ENCODE measurements at regions not wholly inside any gene's neighbourhood (a gene's known extent, or its start where the extent isn't known, plus 50 kb on each side); places are given as distances from the start of the nearest gene placed in this dataset.
A peak's percentile ranks its signal among the peaks of the same experiment; 100 is the strongest.

GRCh38 chr5:158406884-158407823, 548.2 kb upstream of the CLINT1 start (continued):
- TF ChIP-seq USF2 (IDR thresholded peaks at IDR 0.05; ENCODE audit: borderline replicate concordance, low read depth, low read length): no peak
- no peak for TF ChIP-seq NKRF (conservative IDR thresholded peaks at IDR 0.05)
- no peak for TF ChIP-seq EED (IDR thresholded peaks at IDR 0.05; ENCODE audit: low read depth)
- peak; percentile 94; the same call in 1 of the 2 replicates for TF ChIP-seq BACH1 (IDR thresholded peaks at IDR 0.05; ENCODE audit: borderline replicate concordance)
- peak; percentile 48; the same call in 1 of the 2 replicates for TF ChIP-seq MTA2 (IDR thresholded peaks at IDR 0.05; ENCODE audit: low read depth)
- TF ChIP-seq REST (IDR thresholded peaks at IDR 0.05; ENCODE audit: low read depth, low read length): no peak
- no peak for TF ChIP-seq TAF1 (IDR thresholded peaks at IDR 0.05; ENCODE audit: borderline replicate concordance, low read depth, low read length)
- TF ChIP-seq, protein P1, sequence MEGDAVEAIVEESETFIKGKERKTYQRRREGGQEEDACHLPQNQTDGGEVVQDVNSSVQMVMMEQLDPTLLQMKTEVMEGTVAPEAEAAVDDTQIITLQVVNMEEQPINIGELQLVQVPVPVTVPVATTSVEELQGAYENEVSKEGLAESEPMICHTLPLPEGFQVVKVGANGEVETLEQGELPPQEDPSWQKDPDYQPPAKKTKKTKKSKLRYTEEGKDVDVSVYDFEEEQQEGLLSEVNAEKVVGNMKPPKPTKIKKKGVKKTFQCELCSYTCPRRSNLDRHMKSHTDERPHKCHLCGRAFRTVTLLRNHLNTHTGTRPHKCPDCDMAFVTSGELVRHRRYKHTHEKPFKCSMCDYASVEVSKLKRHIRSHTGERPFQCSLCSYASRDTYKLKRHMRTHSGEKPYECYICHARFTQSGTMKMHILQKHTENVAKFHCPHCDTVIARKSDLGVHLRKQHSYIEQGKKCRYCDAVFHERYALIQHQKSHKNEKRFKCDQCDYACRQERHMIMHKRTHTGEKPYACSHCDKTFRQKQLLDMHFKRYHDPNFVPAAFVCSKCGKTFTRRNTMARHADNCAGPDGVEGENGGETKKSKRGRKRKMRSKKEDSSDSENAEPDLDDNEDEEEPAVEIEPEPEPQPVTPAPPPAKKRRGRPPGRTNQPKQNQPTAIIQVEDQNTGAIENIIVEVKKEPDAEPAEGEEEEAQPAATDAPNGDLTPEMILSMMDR (IDR thresholded peaks at IDR 0.05 in 2 of 3, conservative IDR thresholded peaks at IDR 0.05 in 1 of 3; ENCODE audit: control insufficient read depth in 2 of 3, extremely low read depth in 1 of 3, insufficient read depth in 1 of 3, low read depth in 3 of 3, low read length in 3 of 3): no peak
- peak; percentile 84 for TF ChIP-seq MLLT1 (IDR thresholded peaks at IDR 0.05)
- peak; percentile 17 for TF ChIP-seq MEF2B (IDR thresholded peaks at IDR 0.05; ENCODE audit: partially characterized antibody, poor library complexity, severe bottlenecking)
- TF ChIP-seq ZZZ3 (IDR thresholded peaks at IDR 0.05; ENCODE audit: control insufficient read depth, insufficient read length, low read depth): no peak
- TF ChIP-seq HDAC6 (IDR thresholded peaks at IDR 0.05; ENCODE audit: unreplicated experiment): no peak
